Endodermal cell (in vitro differentiated cells): ENCODE measurements at regions not wholly inside any gene's neighbourhood (a gene's known extent, or its start where the extent isn't known, plus 50 kb on each side); places are given as distances from the start of the nearest gene placed in this dataset.

Experiments
- DNase-seq: peaks from one replicate; pipeline ENCODE4 v3.0.0-alpha.2; 2017
- H3K27ac ChIP-seq: 2 replicates; pipeline ENCODE4 v1.5.1; 2013; ENCODE audit warnings: mild to moderate bottlenecking, low read depth, low read length, moderate library complexity
- H3K27me3 ChIP-seq: 2 replicates; pipeline ENCODE4 v1.6.1; 2013; ENCODE audit warnings: mild to moderate bottlenecking, low read length, moderate library complexity; ENCODE audit not compliant: insufficient read depth, control insufficient read depth, poor library complexity, severe bottlenecking
- H3K36me3 ChIP-seq: 2 replicates; pipeline ENCODE4 v1.7.0; 2013; ENCODE audit warnings: mild to moderate bottlenecking, low read length, moderate library complexity; ENCODE audit not compliant: control insufficient read depth, insufficient read depth
- H3K4me1 ChIP-seq: one replicate; pipeline ENCODE4 v1.7.0; 2013; ENCODE audit warnings: low read length; ENCODE audit not compliant: control insufficient read depth, insufficient read depth
- H3K4me3 ChIP-seq: 2 replicates; pipeline ENCODE4 v1.5.1; 2013; ENCODE audit warnings: mild to moderate bottlenecking, low read length, moderate library complexity
- H3K9ac ChIP-seq: 2 replicates; pipeline ENCODE4 v1.6.1; 2013; ENCODE audit warnings: mild to moderate bottlenecking, low read length, moderate library complexity; ENCODE audit not compliant: poor library complexity, severe bottlenecking; ENCODE audit errors: extremely low read depth
- H3K9me3 ChIP-seq: 2 replicates; pipeline ENCODE4 v1.6.1; 2013; ENCODE audit warnings: mild to moderate bottlenecking, low read length, moderate library complexity; ENCODE audit not compliant: control insufficient read depth
- H3K27ac Mint-ChIP-seq: 2 replicates; pipeline ENCODE4 v1.8.0; 2020; ENCODE audit warnings: mixed read lengths
- H3K27me3 Mint-ChIP-seq: 2 replicates; pipeline ENCODE4 v1.8.0; 2021; ENCODE audit warnings: mild to moderate bottlenecking, mixed read lengths; ENCODE audit not compliant: insufficient read depth
- H3K36me3 Mint-ChIP-seq: 2 replicates; pipeline ENCODE4 v1.8.0; 2020; ENCODE audit warnings: low read depth, mixed read lengths
- H3K4me1 Mint-ChIP-seq: 2 replicates; pipeline ENCODE4 v1.8.0; 2020; ENCODE audit warnings: mixed read lengths
- H3K4me3 Mint-ChIP-seq: 2 replicates; pipeline ENCODE4 v1.8.0; 2020; ENCODE audit warnings: mild to moderate bottlenecking, moderate library complexity, mixed read lengths
- H3K9me3 Mint-ChIP-seq: 2 replicates; pipeline ENCODE4 v1.8.0; 2020; ENCODE audit warnings: mild to moderate bottlenecking, mixed read lengths
- WGBS, 2 experiments: methylation state at CpG; one replicate each; pipeline versions ENCODE4 v1.1.5 to v1.1.7; 2013; ENCODE audit warnings: missing lambda C conversion rate in 2 of 2, mixed read lengths in 1 of 2; ENCODE audit not compliant: insufficient coverage in 1 of 2, insufficient read length in 1 of 2; 5-methylcytosine and 5-hydroxymethylcytosine counted together
- TF ChIP-seq, protein P1 (sequence below): fragments of 200-600 bp; sonication (generic); conservative IDR thresholded peaks from 2 replicates; pipeline ENCODE4 v1.5.0; 2021; ENCODE audit warnings: antibody characterized with exemption, mild to moderate bottlenecking

DNA sequence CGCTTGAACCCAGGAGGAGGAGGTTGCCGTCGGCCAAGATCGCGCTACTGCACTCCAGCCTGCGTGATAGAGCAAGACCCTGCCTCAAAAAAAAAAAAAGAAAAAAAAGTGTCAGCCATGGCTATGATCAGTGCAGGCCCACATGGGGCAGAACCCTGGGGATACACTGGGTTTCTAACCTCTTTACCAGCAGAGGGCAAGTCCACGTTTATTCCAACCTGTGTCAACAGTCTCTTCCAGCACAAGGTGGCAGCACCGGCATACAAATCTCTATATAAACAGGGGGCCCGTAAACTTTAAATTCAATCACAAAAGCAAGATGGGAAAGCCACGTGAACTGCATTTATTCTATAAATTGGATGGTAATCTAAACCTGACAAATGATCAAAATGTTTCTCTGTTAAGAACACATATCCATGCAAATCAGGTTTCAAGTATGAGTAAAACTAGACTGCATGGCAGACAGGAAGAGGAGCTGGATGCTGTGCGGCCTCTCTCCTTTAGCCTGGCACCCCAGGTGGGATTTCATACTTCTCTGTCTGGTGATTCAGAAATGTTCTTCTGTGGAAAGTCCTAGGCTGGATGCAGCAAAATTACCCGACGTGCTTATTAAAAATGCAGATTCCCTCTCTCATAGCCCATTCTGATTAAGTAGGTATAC is 60.0 kb upstream of the STEAP1B start:
- Mint-ChIP-seq H3K4me3 (no peak overlapping the region), H3K27me3 (no peaks in the 10 kb centered on the region), H3K9me3 (no peaks in the 10 kb centered on the region), H3K36me3 (peaks cover 12% of the 10 kb centered on the region), H3K27ac (peak overlapping the region; percentile 74), H3K4me1 (peaks cover 39% of the 10 kb centered on the region)
- Histone ChIP-seq H3K27ac (no peak overlapping the region), H3K4me3 (no peak overlapping the region), H3K9me3 (no peaks in the 10 kb centered on the region), H3K4me1 (peaks cover 29% of the 10 kb centered on the region), H3K27me3 (no peaks in the 10 kb centered on the region), H3K36me3 (no peaks in the 10 kb centered on the region), H3K9ac (no peak overlapping the region)
- TF ChIP-seq, protein P1, sequence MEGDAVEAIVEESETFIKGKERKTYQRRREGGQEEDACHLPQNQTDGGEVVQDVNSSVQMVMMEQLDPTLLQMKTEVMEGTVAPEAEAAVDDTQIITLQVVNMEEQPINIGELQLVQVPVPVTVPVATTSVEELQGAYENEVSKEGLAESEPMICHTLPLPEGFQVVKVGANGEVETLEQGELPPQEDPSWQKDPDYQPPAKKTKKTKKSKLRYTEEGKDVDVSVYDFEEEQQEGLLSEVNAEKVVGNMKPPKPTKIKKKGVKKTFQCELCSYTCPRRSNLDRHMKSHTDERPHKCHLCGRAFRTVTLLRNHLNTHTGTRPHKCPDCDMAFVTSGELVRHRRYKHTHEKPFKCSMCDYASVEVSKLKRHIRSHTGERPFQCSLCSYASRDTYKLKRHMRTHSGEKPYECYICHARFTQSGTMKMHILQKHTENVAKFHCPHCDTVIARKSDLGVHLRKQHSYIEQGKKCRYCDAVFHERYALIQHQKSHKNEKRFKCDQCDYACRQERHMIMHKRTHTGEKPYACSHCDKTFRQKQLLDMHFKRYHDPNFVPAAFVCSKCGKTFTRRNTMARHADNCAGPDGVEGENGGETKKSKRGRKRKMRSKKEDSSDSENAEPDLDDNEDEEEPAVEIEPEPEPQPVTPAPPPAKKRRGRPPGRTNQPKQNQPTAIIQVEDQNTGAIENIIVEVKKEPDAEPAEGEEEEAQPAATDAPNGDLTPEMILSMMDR, result peak; percentile 99
- 52 to 61% methylated on average over 4 to 13 of the region's 13 CpGs for WGBS, 2 experiments
- peak; percentile 91 for DNase-seq

DNA sequence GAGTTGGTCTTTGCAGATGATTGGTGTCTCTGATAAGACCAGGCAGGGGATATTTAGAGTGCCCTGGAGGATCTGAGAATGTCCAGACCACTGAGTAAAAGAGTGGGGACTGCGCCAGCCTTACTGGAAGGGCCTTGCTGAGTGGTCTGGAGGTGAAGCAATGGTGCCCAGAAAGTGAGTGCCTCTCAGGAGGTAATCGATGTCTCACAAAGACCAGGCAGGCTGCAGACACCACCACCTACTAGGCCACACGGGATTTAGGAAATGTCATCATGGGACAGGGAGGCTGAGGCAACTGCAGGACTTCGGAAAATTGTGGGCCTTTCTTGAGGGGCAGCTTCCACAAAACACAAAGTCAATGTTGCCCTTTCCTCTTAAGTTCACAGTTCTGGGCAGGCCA is 57.2 kb upstream of the STEAP1B start:
- Histone ChIP-seq H3K27ac (no peak overlapping the region), H3K36me3 (no peaks in the 10 kb centered on the region), H3K9ac (no peak overlapping the region), H3K27me3 (no peaks in the 10 kb centered on the region), H3K4me1 (peaks cover 7% of the 10 kb centered on the region), H3K9me3 (no peaks in the 10 kb centered on the region), H3K4me3 (no peak overlapping the region)
- Mint-ChIP-seq H3K9me3 (no peaks in the 10 kb centered on the region), H3K27me3 (no peaks in the 10 kb centered on the region), H3K36me3 (peaks cover 18% of the 10 kb centered on the region), H3K27ac (no peak overlapping the region), H3K4me3 (no peak overlapping the region), H3K4me1 (peaks cover 24% of the 10 kb centered on the region)
- TF ChIP-seq, protein P1, result no peak
- WGBS, 2 experiments, result 95 to 100% methylated on average over 2 to 4 of the region's 4 CpGs
- DNase-seq, result no peak

DNA sequence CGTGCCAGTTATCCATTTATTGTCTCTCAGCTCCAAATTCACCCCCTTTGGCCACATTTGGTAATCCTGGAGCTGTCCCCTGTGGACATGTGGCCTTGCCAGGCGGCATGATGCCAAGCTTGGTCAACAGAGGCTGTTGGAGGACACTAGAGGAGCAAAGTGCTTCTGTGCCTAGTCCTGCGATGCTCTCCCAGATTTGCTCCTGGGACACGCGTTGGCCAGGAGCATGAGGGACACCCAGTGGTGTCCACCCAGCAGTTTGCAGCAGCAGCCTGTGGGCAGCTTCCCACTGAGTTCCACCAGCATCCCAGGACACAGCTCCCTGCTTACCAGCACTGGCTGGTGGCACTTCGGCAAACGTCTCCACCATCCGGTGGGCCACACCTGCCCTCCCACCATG is 55.5 kb upstream of the STEAP1B start:
- 95 to 98% methylated on average over 8 of the region's 8 CpGs for WGBS, 2 experiments
- no peak for DNase-seq
- TF ChIP-seq, protein P1, result no peak
- Histone ChIP-seq H3K27me3 (no peaks in the 10 kb centered on the region), H3K4me3 (no peak overlapping the region), H3K27ac (no peak overlapping the region), H3K9me3 (no peaks in the 10 kb centered on the region), H3K36me3 (no peaks in the 10 kb centered on the region), H3K4me1 (no peaks in the 10 kb centered on the region), H3K9ac (no peak overlapping the region)
- no peaks in the 10 kb centered on the region for H3K9me3 Mint-ChIP-seq
- H3K4me1 Mint-ChIP-seq, result peaks cover 18% of the 10 kb centered on the region
- H3K36me3 Mint-ChIP-seq, result peaks cover 18% of the 10 kb centered on the region
- H3K27me3 Mint-ChIP-seq, result no peaks in the 10 kb centered on the region
- H3K4me3 Mint-ChIP-seq, result no peak overlapping the region
- no peak overlapping the region for H3K27ac Mint-ChIP-seq
